CD4-positive, alpha-beta T cell treated with Interleukin-17A for 4 hours (primary cell): ENCODE measurements at regions not wholly inside any gene's neighbourhood (a gene's known extent, or its start where the extent isn't known, plus 50 kb on each side); places are given as distances from the start of the nearest gene placed in this dataset.

Source experiments
- DNase-seq: peaks from one replicate; pipeline ENCODE4 v3.0.0-alpha.2; 2020; ENCODE audit warnings: mixed read lengths

DNA sequence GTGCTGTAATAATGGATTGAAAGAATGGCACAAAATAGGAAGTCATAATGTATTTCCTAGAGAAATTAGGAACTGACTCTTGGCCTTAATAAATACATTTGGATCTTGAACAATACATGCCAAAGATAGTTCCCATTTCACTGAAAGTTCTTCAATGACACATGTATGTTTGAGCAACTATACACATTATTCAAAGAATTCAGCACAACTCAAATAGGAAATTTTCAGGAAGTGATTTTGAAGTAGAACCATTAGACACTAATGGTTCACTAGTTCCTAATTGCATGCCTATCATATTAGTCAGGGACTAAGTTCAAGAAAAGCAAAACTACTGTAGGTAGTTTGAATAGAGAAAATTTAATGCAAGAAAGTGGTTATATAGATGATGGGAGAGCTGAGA is 404.7 kb downstream of the LMO4 start:
- no peak for DNase-seq

DNA sequence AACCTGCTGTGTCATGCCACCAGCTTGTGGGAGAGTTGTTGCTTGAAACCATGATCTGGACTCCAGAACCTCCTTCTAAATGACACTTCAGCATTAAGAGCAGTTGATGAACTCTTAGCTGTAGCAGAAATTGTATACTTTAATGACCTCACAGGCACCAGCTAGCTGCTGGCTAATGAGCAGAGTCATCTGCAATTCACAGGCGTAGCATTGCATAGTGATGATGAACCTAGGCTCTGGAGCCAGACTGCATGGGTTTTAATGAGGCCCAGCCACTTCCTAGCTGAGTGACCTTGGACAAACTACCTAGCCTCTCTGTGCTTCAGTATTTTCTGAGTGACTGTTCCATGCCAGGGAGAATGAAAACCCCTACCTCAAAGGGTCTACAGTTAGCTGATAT is 407.1 kb downstream of the LMO4 start:
- DNase-seq = no peak

DNA sequence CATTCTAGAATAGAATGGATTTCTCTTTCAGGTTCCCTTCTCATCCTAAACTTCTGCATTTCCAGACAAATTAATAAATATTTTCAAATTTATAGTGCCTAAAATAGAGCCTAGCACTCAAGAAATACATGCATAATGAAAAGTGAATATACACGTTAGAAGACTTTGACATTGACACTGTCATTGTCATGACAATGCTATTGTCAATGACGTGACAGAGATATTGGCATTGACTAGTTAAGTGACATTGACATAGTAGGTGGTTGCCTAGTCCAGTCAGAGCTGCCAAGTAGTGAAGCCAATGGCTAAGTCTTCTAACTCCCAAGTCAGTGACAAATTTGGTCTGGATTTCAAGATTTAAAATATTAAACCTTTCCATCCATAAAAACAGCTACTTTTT is 410.5 kb downstream of the LMO4 start:
- no peak for DNase-seq

DNA sequence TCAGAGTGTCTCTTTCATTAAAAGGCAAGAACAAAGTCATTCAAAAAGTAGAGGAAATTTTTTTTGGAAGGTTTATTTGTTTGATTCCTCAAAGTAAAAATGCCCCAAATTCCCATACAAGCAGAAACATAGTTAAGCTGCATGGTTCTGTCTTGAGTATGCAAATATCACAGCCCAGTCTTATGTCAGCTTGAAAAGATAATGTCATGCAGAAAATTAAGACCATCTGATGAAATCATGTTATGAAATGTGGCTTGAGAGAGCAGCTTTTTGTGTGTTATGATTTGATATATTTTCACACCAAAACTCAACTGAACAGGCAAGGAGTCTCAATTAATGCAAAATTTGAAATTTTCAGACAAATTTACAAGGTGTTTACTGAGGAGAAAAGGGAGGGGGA is 411.0 kb downstream of the LMO4 start:
- no peak for DNase-seq

DNA sequence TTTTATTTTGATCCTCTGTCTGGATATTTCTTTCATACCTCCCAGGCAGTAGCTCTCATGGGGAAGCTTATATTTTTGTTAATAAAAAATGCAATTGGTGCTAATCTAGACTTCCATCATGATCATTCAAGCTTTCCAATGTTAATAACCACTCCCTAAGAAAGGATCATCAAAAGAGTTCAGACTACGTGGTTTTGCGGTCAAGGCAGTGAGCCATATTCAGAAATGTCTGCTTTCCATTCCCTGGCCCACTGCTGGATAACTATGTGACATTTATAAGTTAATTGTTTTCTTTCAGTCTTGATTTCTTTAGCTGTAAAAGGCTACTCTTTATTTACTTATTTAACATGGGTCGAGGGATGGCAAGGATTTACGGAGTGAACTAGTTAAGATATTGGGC is 414.6 kb downstream of the LMO4 start:
- no peak for DNase-seq

DNA sequence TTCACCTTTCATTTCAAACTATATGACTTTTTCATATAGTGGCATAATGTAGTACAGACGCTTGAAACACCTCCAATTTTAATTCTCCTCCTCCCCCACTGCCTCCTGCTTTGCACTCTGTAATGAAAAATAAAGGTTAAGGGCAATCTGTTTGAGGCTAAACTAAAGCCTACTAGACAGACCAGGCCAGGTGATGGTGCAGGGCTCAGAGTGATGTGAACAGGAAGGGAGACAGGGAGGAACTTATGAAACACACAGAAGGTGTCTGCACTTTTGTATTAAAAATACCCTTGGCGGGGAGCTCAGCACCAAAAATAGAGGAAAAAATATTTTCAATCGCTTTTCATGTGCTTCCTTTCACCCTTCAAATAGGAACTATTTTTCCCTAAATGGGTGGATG is 415.4 kb downstream of the LMO4 start:
- DNase-seq = no peak

DNA sequence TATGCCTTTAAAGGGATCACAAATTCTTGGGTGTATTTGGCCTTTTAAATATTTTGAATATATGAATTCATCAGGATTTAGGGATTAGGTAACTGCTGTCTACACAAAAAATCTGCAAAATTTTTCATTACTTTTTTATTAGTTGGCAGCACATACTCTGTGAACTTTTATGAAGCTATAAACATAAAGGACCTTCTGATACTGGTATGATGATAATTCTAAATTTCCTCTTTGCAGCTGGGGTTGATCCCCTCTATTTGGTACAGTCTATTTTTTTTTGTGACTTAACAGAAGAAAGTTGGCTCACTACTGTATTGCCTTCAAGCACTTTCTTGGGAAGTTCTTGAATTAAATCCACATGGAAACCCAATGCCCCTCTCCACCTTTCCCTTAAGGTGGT is 416.1 kb downstream of the LMO4 start:
- DNase-seq = no peak

DNA sequence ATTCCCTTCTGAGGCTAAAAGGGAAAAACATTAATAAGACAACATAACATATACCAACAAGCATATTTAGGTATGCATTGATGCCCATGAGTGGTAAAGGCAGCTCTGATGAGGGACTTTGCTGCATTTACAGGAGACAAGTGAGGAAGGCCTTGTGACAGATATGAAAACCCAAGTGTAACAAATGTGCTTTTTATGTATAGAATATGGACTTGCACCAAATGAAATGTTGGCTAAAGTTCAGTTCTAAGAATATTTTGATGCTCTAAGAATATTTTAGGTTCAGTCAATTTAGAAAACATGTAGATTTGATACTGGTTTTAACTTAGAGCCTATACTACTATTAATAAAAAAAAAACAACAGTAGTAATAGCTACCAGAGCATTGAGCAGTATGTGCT is 424.7 kb downstream of the LMO4 start:
- DNase-seq = no peak

DNA sequence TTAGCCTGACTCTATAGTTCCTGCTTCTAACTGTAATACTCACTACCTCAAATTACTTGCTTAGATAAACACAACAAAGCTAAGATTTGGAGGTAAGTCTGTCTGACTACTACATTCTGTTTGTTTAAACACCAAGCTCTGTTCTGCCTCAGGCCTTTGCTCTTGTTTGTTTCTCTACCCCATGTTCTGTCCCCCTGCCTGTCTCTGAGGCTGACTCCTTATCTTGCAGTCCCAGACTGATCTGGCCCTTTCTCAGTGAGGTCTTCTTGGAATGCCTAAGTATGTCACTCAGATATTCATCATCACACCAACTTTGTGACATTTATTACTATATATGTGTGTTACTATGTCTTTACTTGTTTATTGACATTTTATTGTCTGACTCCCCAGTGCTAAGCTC is 425.5 kb downstream of the LMO4 start:
- DNase-seq = no peak

DNA sequence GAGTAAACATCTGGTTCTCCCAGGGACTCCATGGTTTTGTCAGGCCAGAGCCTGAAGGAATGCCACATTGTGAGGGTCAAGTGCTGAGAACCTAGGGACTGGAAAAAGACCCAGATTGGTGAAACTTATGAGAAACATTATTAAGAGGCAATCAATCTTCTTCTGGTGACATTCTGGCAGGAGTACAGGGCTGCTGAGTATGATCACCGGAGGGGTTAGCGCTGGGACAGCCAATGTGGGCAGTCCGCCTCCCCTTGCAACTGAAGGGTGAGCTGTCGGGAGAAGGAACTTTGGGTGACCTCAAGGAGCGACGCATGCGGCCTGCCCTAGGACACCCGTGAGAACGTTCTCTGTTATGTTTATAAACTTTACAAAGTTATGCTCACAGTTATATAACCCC is 429.0 kb downstream of the LMO4 start:
- DNase-seq = no peak

DNA sequence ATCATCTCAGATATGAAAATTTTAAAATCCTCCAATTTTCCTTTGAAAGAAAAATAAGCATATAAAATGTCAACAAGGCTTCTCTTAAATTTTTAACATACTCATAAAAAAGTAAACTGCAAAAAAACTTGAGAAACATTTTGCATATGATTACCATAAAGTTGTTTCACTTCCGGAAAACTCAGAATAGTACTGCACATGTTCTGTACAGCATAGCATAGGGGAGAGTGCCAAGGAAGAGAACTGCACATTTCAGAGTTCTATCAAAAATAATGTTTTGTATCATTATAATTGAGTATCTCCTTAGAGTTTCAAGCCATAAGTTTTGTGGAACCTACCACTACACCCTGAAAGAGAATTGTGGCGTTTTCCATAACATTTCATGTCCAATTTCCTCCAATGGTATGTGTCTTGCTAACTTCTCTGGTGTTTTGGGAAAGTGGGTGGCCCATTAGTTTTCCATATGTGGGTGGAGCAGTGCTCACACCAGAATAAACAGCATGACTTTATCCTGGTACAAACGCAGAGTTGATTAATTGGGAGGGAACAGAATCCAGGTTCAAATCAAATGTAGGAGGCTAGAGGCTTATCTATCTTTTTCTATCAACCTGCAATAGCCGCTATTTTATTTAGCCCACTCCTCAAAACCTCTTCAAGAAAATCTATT is 430.9 kb downstream of the LMO4 start:
- DNase-seq = no peak

DNA sequence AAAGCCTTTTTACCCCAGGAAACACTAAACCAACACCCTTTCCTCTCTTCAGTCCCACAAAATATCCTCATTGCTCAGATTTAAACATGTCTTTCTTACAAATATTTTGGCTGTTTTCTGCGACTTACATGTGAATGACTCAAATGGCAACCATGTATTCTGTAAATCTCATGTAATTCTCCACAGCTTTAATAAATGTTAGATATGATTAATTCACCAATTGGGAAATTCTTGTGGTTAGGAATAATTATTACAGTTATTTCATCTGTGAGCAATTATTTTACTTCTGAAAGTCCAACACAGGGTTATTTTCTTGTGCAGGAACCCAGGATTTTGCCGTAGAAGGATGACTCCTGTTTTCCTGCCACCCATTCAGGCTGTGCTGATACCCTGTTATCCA is 431.5 kb downstream of the LMO4 start:
- no peak for DNase-seq

DNA sequence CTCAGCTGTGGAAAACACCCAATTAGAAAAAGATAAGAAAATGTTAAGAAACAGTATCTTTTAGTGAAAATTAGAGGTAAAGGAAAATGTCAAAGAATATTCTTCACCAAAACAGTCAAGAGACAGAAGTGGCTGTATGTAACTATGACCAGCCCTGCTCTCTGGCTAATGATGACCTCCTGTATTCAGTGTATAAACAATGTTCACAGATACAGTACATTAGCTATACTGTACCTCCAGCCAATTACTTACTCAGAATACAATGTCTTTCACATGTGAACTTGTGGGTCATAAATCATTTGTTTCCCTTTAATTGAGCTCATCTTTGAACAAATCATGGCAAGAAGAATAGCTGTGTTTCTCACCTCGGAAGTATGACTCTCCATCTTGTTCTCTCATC is 432.0 kb downstream of the LMO4 start:
- no peak for DNase-seq

DNA sequence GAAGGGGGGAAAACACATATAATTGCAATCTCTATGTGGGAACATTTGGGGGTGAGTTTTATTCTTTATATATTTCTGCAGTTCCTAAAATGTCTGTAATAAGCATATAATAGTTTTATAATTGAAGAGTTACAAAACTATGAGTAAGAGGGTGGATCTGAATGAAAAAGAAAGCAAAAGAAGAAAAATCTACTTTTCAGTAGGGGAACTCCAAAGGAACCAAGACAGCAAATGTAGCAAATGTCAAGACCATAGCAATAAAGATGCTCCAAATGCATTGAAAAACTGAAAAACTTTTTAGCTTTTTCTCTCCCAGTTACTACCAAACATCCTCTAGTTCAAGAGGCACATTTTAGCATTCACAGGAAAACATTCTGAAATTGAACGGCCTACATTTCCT is 434.8 kb downstream of the LMO4 start:
- no peak for DNase-seq

DNA sequence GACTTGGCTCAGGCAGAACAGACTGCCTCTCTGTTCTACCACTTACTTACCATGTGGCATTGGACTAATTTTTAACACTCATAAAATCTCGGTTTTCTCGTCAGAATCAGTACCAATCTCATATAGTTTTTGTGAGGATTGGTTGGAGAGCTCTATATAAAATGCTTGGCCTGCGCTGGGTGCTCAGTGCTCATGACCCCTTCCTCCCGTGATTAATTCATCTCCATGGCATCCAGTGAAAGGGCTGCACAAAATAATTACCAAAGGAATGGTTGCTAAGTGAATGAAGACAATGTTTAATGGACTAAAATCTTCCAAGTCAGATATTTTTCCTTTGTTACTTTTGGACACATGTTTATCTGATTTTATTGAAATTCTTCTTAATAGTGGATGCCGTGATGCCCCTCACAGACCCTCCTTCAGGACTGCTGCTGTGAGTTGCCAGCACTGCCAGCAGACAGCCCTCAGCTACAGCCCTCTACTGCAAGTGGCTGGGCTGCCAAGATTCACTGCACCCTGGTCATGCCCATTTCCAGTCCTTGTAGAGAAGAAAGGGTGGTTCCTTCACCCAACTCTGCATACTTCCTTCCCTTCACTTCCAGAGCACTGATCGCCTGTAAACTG is 436.5 kb downstream of the LMO4 start:
- DNase-seq = no peak

DNA sequence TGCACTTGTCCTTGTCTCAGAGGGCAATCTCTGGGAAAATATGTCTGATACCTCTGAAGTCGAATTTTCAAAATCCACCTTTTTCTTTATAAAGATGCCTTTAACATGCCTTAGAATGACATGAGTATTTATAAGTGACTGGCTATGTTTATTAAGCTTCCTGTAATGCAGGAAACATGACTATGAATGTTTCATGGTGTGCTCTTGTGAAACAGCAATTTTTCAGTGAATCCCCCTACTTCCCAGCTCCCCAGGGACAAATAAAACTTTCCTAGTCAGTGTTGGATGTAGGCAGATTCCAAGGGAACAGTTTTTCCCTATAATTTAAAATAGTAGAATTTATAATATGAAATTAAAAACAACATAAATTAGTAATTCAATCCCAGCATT is 437.0 kb downstream of the LMO4 start:
- DNase-seq = no peak

DNA sequence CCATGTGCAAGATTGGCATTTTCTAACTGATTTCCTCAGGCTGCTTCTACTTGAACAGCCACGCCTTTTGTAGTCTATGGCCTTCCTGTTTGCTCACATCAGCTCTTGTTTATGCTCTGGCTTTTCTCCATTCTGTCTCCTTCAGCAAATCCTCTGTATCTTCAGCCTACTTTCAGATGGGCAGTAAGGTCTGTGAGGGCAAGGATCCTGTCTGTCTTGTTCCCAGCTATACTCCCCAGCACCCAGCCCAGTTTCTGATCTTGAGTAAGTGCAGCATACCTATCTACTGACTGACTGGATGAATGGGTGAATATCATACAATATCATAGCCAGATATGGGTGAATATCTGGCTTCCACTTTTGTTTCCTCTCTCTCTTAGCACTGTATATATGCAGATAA is 438.1 kb downstream of the LMO4 start:
- DNase-seq = no peak

DNA sequence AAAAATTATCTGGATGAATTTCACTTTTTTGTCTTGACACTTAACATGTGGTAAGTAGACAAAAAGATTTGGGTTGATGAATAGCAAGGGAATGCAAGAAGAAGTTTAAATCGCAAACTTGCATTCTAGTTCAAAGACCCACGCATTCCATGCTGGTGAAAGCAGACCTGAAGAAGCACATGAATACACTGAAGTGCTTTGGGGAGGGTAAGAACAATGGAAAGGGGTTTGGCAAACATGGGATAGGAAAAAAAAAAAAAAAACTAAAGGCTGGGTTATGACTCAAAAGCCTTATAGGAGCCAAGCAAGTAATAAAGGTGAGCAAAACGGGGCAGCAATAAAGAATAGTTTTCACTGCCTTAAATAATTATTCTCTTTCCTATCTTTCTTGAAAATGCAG is 450.2 kb downstream of the LMO4 start:
- DNase-seq = no peak

DNA sequence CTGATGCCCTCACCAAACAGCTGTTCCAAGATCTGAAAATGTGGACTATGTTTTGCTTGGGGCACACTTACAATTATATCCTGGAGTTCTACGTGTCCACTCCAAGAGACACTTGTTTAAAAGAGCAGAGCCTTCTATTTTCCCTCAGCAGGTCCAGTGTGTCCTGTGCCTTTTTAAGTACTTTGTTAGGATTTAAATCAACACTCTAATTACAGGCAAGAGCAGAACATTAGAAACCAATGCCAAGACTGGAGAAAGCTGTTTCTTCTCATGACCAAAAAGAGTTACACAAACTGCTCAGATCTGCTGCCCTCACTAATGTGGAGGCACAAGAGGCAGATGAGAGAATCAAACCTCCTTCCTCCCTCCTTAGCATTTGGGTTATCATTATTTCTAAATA is 452.9 kb downstream of the LMO4 start:
- DNase-seq = no peak

DNA sequence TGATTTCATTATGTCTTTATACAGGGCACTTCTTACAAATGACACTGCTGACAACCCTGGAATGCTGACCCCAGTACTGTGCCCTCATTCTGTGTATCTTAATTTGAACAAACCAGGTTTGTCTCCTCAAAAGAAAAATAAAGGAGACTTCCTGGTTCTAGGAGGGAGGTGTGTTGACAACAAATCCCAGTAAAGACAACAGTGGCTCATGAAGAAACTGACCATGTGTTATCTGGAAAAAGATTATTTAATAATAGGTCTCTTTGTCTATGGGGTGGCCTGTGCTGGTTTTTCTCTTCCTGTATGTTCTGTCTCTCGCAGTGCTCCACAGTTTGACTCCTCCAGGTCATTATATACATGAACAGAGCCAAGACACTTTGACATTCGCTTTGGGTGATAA is 454.6 kb downstream of the LMO4 start:
- no peak for DNase-seq

DNA sequence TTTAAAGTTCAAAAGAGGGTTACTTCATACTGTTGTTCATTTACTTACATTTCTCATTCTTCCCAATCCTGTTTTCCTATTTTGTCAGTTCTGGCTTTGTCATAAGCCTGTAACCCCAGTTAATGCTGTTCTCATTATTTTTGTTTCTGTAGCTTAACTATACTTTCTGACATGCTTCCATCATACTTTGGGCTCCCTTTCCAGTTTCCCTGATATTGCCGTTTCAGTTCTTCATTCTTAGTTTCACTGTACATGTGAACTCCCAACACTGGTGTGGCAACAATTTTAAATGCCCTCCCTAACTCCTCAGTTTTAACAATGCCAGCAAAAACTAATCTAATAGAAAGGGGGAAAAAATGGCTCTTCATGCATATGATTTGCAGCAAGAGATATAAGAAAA is 456.7 kb downstream of the LMO4 start:
- DNase-seq = no peak

DNA sequence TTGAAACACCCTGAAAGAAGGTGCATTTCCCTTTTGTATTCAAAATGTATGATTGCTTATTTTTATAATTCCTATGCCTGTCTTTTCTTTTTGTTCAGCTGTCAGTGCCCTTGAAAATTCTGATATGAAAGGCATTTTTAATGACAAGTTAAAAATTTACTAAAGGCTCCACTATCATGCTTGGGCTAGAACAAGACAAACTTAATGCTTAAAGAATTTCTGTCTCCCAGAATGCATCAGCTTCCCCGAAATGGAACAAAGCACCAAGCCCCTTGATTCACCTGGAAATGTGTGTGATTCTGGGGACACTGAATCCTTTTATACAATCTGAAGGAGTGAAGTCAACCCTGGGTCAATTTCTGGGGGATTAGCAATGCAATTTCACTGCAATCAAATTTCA is 457.5 kb downstream of the LMO4 start:
- no peak for DNase-seq

DNA sequence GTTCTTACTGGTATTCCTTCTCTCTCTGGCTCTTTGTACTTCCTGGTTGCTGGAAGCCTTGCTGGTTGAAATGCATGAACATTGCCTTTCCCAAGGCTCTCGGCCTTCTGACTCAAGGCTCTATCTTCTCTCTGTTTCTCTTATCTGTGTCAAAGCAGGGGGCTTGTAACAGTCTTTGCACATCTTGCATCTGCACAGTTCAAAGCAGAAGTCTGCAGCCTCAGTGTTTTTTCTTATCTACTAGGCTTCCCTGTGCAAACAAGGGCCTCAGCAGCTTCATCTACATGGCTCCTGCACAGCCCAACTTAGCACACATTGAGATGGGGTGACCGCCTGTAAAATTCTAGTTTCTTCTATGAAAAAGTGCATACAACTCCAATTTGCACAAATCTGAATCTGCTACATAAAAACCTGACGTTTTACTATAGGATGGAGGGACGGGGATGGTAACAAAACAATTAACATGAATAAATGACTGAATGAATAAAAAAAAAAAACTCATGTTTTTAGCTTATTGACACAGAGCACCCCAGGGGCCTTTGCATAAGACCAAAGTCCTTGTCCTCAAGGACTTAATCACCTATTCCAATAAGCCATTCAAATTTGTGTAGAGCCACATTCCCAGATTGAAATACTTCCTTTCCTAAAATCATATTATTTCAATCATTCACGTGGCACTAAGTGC is 458.3 kb downstream of the LMO4 start:
- no peak for DNase-seq

DNA sequence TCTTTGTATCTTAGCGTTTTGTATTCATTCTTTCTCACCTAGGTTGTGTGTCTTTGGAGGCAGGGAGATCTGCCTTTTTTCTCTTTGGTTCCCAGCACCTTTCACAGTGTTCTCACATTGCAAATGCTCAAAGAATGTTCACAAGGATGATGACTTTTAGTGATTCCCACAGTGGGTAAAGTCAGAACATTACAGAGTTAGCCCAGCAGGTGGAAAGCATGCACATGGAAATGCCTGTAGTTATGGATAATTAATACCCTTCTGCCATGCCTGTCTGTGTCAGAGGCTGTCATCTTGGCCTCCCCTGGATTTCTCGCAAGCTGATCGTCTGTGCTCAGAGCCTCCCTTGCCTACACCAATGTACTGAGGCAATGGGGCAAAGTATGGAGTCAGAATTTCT is 458.9 kb downstream of the LMO4 start:
- DNase-seq = no peak

DNA sequence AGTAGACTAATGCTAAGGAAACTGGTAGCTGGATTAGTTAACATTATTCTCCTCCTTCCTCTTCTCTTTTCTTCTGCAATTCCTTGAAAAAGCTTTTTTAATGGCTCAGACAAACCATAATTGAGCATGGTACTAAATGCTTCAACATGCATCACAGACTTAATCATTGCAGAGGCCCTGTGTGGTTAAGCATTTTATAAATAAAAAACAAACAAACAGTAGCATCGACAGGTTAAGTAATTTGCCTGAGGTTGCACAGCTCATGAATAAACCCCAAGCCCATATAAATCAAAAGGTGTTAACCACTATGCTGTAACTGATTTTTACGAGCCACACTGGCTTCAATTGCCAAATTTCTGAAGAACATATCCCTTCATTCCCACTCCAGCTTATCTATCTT is 462.1 kb downstream of the LMO4 start:
- no peak for DNase-seq
